GM21737 (cell line): ENCODE measurements at regions not wholly inside any gene's neighbourhood (a gene's known extent, or its start where the extent isn't known, plus 50 kb on each side); places are given as distances from the start of the nearest gene placed in this dataset.
"Not testable (repeated sequence)": the region's sequence is repeated elsewhere in the genome, so short reads cannot be mapped to it uniquely, and the experiment has no call there.

Experiments used
- ATAC-seq: cut with Tn5 transposase; IDR thresholded peaks from one replicate; pipeline ENCODE4 v1.9.1; 2021; ENCODE audit warnings: mild to moderate bottlenecking, moderate library complexity; ENCODE audit not compliant: unreplicated experiment

DNA sequence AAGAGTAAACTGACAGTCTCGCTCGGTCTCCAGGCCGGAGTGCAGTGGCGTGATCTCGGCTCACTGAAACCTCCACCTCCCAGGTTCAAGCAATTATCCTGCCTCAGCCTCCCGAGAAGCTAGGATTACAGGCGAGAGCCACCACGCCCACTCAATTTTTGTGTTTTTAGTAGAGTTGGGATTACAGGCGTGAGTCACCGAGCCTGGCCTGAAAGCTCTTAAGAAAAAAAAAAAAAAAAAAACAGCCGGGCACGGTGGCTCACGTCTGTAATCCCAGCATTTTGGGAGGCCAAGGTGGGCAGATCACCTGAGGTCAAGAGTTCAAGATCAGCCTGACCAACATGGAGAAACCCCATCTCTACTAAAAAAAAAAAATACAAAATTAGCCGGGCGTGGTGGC is 55.3 kb upstream of the THOC2 start:
- ATAC-seq, result not testable (repeated sequence)

DNA sequence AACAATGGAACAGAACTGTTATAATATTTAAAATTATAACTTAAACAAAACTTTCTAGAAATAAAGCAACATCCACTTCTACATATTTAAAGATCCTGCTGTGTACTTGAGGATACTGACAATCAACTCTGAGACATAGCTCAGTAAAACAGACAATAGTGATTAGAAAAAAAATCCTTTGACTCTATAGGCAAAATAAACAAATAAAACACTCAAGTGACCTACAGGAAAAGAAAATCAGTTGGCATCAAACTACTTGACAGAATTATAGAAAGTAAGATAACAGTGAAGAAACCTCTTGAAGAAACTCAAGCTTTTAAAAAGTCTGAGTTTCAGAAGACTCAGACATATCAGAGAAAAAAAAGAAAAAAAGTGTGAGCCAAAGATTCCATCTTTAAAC is 55.9 kb upstream of the THOC2 start:
- no peak for ATAC-seq

DNA sequence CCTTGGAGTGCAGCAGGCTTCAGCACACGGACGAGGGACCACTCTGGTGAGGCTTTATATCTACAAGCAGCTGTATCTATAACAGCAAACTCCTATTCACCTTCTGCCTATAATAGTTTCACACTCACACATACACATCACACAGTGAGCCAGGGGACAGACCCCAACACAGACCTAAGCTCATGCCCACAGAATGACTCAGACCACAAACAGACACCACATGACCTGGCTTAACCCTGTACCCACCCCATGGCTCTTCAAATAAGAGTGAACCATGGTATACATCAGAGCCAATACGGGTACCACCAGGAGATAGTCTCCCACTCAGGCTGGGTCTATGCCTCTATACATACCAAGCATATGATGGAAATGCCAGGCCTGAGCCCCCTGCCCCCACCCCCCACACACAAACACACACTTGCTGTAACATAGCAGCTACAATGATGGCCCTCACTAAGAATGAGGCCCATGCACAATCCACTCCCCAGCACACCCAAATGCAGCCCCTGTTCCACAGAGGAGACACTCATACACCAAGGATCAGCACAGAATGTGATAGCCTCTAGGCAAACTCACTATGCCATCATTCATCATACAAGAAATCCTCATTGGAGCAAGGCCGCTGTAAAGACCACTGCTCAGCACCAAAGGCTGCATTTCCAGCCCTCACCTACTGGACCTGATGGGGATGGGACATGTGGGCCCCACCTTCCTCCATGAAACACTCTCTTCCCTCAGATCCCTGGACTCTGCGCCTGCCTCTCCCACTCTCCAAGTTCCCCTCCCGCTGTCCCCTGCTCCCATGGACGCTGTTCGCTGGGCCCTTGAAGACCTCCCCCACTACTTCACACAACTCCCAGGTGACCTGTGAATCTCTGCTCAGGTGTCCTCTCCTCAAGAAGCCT is 62.1 kb upstream of the XIAP start:
- ATAC-seq, result no peak

DNA sequence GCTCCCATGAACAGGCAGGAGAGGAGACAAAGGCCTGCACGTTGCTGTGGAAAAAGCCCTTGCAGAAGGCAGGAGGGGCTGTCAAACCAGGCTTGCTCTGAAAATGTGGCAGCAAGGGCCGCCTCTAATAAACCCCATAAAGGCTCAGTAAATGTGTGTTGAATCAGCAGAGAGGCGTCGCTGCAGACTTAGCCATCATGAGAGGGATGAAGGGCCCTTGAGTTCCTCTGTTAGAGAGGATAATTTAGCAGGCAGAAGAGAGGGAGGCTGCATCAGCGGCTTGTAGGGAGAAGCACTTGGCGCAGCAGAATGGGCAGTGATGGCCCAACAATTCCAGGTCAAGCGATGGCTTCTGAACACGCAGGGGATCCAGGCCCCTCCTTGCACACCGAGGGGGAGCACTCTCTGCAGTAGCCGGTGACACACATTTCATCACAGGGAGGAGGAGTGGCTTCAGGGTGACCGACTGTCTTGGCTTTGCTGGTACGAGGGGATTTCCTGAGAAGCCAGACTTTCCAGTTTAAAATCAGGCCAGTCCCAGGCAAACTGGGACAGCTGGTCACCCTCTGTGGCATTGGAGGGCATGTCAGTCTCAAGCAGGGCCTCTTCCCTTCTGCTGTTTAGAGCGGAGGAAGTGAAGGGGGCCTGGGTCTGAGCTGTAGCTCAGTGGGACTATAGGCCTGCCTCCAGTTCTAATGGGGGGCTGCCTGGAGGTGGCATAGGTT is 61.0 kb upstream of the XIAP start:
- not testable (repeated sequence) for ATAC-seq

DNA sequence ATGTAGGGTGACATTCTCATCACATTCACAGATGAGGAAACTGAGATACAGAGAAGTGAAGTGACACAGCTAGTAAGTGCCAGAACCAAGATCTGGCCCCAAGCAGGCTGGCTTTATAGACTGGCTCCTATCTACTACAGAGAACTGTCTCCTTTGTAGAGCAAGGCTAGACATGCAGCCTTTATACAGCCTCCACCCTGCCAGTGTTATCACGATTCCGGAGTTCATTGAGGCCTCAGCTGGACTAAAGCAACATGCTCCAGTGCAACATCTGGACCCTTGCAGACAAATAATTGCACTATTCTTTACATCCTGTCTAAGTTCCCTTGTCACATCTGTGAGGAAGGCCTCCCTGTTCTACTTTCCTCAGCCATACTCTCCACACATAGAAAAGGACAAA is 58.0 kb upstream of the XIAP start:
- no peak for ATAC-seq

DNA sequence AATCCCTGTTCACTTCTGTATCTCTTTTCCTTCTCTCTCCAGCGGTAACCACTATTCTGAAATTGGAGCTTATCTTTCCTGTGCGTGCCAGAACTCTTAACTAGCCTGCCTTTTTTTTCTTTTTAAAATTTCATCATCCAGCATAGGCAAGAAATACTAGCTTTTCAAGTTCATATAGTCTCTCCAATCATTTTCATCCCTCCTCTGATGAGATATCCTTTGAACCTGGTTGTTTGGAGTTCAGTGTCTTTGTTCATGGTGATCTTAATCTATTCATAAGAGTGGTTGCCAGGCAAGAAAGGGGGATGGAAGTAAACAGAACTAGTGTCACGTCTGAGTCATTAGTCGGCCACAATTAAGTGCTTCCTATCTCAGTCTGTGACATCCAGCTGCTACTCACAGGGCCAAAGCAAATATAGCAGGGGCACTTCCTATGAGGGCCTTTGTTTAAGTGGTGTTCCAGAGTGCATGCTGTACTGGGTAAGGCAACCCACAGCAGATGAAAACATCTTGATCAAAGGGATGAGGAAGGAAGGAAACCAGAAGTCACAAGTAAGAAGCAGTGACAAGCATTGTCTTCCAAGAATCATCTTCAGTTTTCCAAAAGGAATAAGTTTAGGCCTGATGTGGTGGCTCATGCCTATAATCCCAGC is 56.4 kb upstream of the XIAP start:
- peak; percentile 61 for ATAC-seq

DNA sequence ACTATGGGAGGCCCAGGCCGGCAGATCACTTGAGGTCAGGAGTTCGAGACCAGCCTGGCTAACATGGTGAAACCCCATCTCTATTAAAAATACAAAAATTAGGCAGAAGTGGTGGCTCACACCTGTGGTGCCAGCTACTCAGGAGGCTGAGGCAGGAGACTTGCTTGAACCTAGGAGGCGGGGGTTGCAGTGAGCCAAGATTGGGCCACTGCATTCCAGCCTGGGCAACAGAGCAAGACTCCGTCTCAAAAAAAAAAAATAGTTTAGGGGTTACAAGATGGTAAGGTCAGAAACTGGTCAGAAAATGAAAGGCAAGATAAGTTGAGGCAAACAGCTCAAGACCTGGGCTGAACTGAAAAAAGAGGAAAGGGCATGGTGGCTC is 55.9 kb upstream of the XIAP start:
- ATAC-seq, result not testable (repeated sequence)

DNA sequence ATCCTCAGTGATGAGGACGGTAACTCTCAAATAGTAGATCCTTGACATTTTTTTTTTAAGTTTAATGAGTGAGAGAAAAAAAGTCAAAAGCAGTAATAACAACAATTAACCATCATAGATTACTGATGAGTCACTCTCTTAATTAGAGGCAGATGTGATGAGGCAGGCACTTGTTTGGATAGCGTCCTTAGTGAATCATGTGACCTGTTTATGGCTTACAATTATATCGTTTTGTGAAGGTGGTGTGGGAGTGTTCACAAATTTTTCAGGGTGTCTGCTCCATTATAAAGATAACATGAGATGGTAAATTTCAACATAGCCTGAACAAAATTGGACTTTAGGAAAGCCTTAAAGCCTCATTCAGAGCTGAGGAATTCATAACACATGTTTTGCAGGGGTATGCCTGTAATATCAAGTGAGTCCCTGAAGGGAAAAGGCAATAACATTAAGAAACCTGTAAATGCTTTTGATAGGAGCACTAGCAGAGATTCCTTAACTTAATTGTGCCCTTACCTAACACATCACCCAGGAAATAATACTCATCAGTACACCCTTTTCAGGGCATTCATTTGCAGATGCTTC is 51.9 kb upstream of the XIAP start:
- no peak for ATAC-seq

DNA sequence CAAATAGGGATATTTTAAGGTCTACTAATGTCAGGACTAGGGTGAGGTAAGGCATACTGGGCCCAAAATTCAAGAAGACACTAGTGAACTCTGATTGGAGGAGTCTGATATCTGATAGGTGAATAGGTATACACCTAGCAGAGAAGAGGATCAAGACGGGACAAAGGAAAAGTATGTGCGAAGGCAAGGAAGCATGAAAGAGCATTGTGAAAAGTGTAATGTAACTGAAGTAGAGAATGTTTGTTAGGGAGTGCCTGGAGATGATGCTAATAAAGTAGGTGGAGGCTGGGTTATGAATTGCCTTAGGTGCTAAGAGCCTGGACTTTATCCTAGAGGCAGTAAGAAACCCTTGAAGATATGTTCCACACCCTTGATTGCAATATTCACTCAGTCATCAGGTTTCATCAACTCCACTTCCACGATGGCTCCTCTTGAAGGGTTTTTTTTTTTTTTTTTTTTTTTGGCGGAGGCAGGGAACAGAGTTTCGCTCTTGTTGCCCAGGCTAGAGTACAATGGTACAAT is 49.9 kb upstream of the XIAP start:
- no peak for ATAC-seq
